ENCODE measurements at regions not wholly inside any gene's neighbourhood (a gene's known extent, or its start where the extent isn't known, plus 50 kb on each side); places are given as distances from the start of the nearest gene placed in this dataset.

DNA sequence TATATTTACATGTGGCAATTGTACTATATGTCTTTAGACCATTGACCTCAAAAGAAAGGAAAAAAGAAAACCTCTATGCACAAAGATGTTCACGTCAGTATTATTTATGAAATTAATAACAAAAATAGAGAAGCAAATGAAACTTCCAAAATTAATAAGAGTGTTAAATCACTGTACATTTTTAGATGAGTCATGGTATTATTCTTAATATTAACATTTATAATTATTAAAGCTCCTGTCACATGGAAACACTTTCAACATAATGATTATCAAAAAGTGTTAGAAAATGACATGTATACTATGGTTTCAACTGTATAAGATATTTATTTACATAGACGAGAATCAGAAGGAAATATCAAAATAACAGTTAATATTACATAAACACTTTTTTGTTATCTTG, 324.9 kb upstream of the RUNX1 start:
- no peak overlapping the region for H3K4me3 ChIP-seq (ENCODE audit: low read length)
- no peak for TF ChIP-seq ZNF274 (IDR thresholded peaks at IDR 0.05; ENCODE audit: low read depth, low read length)

DNA sequence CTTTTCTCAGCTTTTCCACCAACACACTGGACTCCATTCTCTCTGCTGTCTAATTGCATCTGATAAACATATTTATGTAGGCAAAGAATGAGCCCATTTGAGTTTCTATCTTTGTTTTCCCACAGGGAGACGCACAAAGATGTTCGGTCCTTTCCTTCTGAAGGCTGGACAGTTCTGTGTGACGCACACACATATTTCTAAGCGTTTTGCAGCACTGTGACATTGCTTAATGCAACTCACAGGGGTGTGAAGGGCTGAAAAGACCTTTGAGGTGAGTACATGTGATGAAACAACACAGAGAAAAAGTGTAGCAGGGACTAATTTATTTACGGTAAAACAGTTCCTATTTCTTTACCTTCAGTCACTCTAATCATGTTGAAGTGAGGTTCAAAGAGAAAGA, 323.1 kb upstream of the RUNX1 start:
- H3K4me3 ChIP-seq (ENCODE audit: low read length) = no peak overlapping the region
- no peak for TF ChIP-seq ZNF274 (IDR thresholded peaks at IDR 0.05; ENCODE audit: low read depth, low read length)

DNA sequence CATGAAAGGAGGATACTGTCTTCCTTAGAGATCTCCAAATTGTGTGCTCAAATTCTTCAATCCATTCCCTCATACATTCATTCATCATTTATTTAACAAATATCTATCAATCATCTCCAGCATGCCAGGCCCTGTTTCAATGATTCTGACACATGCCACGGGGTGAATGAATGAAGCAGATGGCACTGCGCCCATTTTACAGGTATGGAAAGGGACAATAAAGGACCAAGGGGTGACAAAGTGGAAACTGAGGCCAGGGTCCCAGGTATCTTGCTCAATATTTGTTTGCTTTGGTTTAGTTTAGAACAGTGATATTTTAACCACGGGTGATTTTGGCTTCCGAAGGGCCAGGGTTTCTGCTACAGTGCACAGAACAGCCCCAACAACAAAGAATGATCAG, 321.6 kb upstream of the RUNX1 start:
- no peak overlapping the region for H3K4me3 ChIP-seq (ENCODE audit: low read length)
- TF ChIP-seq ZNF274 (IDR thresholded peaks at IDR 0.05; ENCODE audit: low read depth, low read length) = no peak

DNA sequence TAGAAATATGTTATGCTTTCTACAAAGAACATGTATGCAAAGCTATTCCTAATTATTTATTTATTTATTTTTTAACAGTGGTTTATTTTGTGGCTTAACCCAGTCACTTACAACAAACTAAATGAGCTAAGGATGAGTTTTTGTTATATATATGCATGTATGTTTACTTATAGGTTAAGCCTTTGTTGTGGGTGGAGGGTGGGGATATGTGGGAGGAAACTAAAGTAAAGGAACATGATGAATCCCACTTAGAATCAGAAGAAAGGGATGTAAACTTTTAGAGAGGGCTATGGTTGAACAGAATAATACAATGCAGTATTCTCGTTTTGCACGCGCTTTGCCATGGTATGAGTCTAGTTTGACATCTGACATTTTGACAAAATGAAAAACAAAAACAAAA, 321.0 kb upstream of the RUNX1 start:
- no peak for TF ChIP-seq ZNF274 (IDR thresholded peaks at IDR 0.05; ENCODE audit: low read depth, low read length)
- no peak overlapping the region for H3K4me3 ChIP-seq (ENCODE audit: low read length)

DNA sequence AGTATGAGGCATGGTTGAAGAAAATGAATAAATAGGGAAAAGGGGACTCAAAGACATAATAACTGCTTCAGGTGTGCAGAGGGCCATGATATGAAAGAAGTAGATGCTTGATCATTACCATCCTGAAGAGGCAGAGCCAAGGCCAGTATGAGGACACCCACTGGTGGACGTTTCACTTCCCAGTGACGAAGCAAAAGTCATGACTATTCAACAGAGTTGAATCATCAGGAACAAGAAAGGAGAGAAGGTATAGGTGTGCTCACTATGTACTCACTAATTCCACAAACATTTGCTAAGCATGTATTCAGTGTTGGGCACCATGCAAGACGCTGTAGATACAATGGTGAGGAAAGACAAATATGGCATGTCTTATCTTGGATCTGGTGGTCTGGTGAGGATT, 319.2 kb upstream of the RUNX1 start:
- no peak for TF ChIP-seq ZNF274 (IDR thresholded peaks at IDR 0.05; ENCODE audit: low read depth, low read length)
- no peak overlapping the region for H3K4me3 ChIP-seq (ENCODE audit: low read length)

DNA sequence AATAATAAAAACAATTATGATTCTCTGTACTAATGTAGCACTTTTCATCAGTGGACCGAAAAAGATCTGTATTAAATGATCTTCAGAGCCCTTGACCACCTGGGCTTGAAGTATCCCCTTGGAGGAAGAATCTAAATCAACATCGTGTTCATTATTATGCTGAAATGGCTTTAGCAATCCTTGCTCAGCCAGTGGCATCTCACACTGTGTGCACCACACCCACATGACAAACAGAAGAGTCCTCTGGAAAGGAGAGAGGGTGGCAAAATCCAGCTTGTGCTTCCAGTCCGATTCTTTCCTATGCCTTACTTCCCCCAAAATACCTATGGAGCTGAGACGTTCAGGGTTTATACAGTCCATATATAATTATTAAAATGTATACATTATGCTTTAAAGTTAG, 318.5 kb upstream of the RUNX1 start:
- no peak for TF ChIP-seq ZNF274 (IDR thresholded peaks at IDR 0.05; ENCODE audit: low read depth, low read length)
- H3K4me3 ChIP-seq (ENCODE audit: low read length) = no peak overlapping the region

DNA sequence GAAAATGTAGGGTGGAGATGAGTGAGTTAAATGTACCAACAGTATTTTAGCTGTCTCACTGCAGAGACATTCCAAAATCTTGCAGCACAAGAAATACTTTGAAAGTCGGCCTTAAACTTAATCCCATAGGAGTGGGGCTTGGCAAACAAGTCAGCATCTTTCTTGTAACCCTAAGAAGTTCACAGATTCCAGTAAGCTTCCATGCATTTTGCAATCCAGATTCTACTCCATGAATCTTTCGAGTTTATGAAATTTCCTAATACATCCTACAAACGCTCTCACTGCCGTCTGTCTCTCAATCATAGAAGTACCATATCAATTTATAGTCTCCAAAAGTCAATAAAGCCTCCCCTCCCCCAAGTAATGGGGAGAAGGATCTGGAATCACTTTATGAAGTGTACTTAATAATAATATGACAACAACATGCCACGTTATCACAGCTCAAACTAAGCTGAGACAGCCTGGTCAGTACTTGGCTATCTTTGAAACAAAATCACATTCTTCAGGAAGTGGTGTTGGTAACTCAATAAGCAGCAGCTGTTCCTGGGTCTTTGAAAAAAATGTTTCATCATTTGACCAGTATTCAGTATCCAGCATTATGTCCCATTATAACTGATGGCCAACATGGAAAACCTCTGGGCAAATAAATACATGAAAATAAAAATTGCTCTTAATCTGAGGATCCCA, 317.4 kb upstream of the RUNX1 start:
- H3K4me3 ChIP-seq (ENCODE audit: low read length) = no peak overlapping the region
- no peak for TF ChIP-seq ZNF274 (IDR thresholded peaks at IDR 0.05; ENCODE audit: low read depth, low read length)

DNA sequence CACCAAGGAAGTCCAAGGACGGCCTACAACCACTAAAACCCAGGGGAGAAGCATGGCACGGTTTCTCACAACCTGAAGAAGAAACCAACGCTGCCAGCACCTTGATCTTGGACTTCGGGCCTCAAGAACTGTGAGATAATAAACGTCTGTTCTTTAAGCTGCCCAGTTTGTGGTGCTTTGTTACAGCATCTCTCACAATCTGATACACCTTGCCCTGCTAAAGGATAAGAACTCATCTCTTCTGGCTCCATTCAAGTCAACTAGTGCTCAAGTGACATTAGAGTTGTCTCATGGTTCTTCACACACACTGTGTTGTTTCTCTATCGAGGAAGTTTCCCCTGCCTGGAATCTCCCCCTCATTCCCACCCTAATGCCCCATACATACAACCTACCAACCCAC, 314.4 kb upstream of the RUNX1 start:
- no peak overlapping the region for H3K4me3 ChIP-seq (ENCODE audit: low read length)
- no peak for TF ChIP-seq ZNF274 (IDR thresholded peaks at IDR 0.05; ENCODE audit: low read depth, low read length)

DNA sequence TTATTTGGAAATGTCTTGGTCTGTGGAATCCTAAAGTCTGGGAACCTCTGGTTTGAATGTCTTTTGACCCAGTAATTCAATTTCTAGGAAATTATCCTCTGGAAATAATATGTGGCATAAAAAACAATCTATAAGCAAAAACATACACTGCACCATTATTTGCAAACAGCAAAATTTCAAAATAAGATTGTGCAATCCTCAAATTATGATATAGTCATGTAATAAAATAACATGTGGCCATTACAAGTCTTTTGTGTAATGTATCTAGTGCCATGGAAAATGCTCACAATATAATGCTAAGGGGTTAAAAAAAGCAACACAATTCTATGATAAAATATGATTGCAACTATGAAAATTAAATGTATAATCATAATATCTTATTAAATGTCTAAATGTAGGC, 312.9 kb upstream of the RUNX1 start:
- no peak for TF ChIP-seq ZNF274 (IDR thresholded peaks at IDR 0.05; ENCODE audit: low read depth, low read length)
- no peak overlapping the region for H3K4me3 ChIP-seq (ENCODE audit: low read length)

DNA sequence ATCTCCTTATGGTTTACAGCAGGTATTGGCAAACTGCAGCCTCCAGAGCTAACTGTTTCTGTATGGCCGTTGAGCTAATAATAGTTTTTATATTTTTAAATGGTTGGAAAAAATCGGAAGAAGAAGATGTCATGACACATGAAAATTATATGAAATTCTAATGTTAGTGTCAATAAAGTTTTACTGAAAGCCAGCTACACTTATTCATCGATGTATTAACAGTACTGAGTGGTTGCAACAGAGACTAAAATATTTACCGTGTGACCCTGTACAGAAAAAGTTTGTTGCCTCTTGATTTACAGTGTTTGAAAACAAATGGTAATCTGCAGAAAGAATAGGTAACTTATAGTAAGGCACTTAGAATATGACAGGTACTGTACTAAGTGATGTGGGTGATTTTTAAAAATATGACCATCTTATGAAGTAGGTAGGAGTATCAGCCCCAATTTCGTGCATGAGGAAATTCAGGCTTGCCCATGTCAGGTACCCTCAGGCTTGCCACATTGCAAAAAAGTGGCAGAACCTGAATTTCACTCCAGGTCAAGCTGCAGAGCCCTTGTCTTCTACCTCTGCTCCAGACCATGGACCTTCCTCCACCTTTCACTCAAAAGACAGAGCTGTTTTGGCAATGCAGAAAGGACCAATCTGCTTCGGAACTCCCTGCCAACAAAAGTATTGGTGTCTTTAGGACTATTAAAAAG, 311.9 kb upstream of the RUNX1 start:
- no peak for TF ChIP-seq ZNF274 (IDR thresholded peaks at IDR 0.05; ENCODE audit: low read depth, low read length)
- H3K4me3 ChIP-seq (ENCODE audit: low read length) = no peak overlapping the region

DNA sequence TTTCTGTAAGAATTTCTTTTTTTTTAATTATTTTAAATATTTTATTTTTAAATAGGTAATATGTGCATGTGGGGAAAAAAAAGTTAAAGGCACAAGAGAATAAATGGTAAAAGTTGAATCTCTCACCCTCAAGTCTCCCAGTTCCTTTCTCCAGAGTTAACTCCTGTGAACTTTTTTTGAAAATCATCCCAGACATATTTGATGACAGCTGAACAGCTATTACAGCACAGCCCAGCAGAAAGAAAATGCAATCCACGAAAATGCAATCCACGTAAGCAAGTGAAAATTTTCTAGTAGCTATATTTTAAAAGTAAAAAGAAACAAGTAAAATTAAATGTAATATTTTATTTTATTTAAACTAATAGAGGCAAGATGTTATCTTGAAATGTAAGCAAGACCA, 310.0 kb upstream of the RUNX1 start:
- TF ChIP-seq ZNF274 (IDR thresholded peaks at IDR 0.05; ENCODE audit: low read depth, low read length) = no peak
- no peak overlapping the region for H3K4me3 ChIP-seq (ENCODE audit: low read length)

DNA sequence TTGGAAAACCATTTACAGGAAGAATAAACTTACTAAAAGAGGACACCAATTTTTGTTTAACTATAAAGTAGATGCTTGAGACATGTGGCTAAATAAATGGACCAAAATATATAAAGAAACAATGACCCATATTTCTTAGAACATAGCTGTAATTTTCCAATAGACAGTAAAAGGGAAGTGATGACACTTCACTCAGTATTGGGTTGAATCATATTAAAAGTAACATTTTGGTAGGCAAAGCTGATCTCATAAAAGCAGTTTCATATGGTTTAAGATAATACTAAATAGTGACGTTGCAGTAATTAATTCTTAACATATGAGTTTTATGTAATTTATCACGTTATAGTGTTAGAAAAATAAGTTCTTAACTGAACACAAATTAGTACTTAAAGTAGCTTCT, 308.9 kb upstream of the RUNX1 start:
- no peak for TF ChIP-seq ZNF274 (IDR thresholded peaks at IDR 0.05; ENCODE audit: low read depth, low read length)
- no peak overlapping the region for H3K4me3 ChIP-seq (ENCODE audit: low read length)

DNA sequence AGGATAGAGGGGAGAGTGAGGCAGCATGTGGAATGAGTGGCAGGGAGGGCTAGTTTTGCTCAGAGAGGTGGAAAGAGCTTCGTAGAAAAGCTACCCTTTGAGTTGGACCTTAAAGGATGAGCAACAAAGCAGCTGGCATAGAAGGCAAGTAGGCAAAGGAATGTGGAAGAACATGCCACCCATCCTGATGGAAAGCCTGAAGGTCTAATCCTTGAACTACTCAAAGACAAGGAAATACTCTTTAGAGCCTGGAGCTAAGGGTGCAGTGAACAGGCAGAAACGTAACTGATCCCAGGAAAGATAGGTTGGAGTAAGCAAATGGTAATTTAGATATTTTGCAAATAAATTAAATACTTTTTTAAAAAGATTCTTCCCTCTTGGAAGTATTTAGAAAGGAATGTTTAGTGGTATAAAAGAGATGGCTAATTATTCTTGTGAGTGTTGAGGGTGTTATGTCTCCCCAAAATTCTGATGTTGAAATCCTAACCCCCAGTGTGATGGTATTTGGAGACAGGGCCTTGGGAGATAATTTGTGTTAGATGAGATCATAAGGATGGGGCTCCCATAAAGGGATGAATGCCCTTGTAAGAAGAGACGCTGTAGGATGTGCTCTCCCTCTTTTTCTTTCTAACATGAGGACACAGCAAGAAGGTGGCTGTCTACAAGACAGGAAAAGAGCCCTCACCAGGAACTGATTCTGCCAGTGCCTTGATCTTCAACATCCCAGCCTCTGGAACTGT, 308.1 kb upstream of the RUNX1 start:
- no peak overlapping the region for H3K4me3 ChIP-seq (ENCODE audit: low read length)

DNA sequence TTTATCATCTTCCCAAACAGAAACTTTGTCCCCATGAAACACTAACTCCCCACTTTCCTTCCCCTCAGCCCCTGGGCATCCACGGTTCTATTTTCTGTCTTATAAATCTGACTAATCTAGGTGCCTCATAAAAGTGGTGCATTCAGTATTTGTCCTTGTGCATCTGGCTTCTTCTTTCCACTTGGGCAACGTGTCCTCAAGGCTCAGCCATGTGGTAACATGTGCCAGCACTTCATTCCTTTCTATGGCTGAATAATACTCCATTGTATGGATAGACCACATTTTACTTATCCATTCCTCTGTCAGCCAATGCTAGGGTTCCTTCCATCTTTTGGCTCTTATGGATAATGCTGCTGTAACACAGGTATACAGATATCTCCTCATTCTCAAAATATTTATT, 305.0 kb upstream of the RUNX1 start:
- no peak overlapping the region for H3K4me3 ChIP-seq (ENCODE audit: low read length)
- no peak for TF ChIP-seq ZNF274 (IDR thresholded peaks at IDR 0.05; ENCODE audit: low read depth, low read length)

More for the DNA sequence above, 308.1 kb upstream of the RUNX1 start:
- no peak for TF ChIP-seq ZNF274 (IDR thresholded peaks at IDR 0.05; ENCODE audit: low read depth, low read length)

DNA sequence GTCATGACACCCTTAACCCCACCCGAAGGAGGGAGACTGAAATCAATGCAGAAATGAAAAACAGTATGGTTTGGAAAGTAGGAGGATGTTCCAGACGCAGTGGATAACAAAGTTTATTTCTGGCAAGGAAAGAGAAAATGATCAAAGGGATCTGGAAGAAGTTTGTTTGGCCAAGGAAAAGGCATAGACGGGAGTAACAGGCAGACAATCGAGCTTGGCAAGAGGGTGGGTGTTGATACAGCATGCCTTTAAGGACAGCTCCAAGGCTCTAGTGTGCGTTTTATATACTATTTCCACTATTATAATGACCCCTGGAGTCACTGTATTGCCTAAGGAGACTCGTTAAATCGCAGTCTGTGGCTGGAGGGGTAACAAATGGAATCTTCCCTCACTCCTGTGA, 303.7 kb upstream of the RUNX1 start:
- TF ChIP-seq ZNF274 (IDR thresholded peaks at IDR 0.05; ENCODE audit: low read depth, low read length) = no peak
- no peak overlapping the region for H3K4me3 ChIP-seq (ENCODE audit: low read length)

All from GM08714 (cell line).